Ovary (tissue), 7 donors: ENCODE measurements at regions not wholly inside any gene's neighbourhood (a gene's known extent, or its start where the extent isn't known, plus 50 kb on each side); places are given as distances from the start of the nearest gene placed in this dataset.

Source experiments
- DNase-seq, 5 donors: peaks; one replicate each; pipeline ENCODE4 v3.0.0-alpha.2; 2019 to 2020
- H3K27ac ChIP-seq, 2 donors: fragments of 200-600 bp; one replicate each; pipeline versions ENCODE4 v1.5.1 to v1.8.0; 2019 to 2022
- H3K27me3 ChIP-seq: fragments of 200-600 bp; one replicate; pipeline ENCODE4 v1.8.0; 2022
- H3K36me3 ChIP-seq: fragments of 200-600 bp; sonication (generic); one replicate; pipeline ENCODE4 v1.5.1; 2019
- H3K4me1 ChIP-seq: one replicate; pipeline ENCODE4 v1.8.1; 2013; ENCODE audit warnings: mild to moderate bottlenecking, moderate library complexity; ENCODE audit not compliant: insufficient read depth
- H3K4me3 ChIP-seq: fragments of 200-600 bp; sonication (generic); one replicate; pipeline ENCODE4 v1.5.1; 2017
- H3K9me3 ChIP-seq, 2 donors: fragments of 200-600 bp in 1 of 2; sonication (generic) in 1 of 2; one replicate each; pipeline versions ENCODE4 v1.5.1 to v1.8.1; 2013 to 2019; ENCODE audit warnings: mild to moderate bottlenecking in 1 of 2, moderate library complexity in 1 of 2
- EP300 ChIP-seq: sonication (generic); formaldehyde crosslinking; IDR thresholded peaks from one replicate; pipeline ENCODE4 v1.6.1; 2017; ENCODE audit warnings: antibody characterized with exemption
- POLR2A ChIP-seq: fragments of 450-650 bp; IDR thresholded peaks from one replicate; pipeline ENCODE4 v1.6.1; 2017; ENCODE audit warnings: antibody characterized with exemption, mild to moderate bottlenecking, moderate library complexity
- WGBS, 3 donors: extraction: QIAGEN DNeasy Blood & Tissue Kit in 1 of 3; methylation state at CpG; one replicate each; pipeline versions ENCODE4 v1.1.5 to v1.1.7; 2013 to 2017; 5-methylcytosine and 5-hydroxymethylcytosine counted together
- intact Hi-C, 4 donors: fragments of 100-400 bp; cut with DNase I; formaldehyde crosslinking; loops; one replicate each; pipeline versions ENCODE4 v1.11.0 to v1.15.1; 2022 to 2023
- TF ChIP-seq, protein P1 (sequence below), 3 donors: fragments of 450-650 bp in 2 of 3; fragments of 200-600 bp in 1 of 3; IDR thresholded peaks; one replicate each; pipeline versions ENCODE4 v1.5.1 to v1.8.0; 2016 to 2022; ENCODE audit warnings: antibody characterized with exemption in 3 of 3, mild to moderate bottlenecking in 1 of 3
- donor health status: DM: no; HTN: no; CAD: no; lungs with moderate emphysema.
- donor health status: DM: no; HTN: no; CAD: no.
- donor health status: Bipolar disorder and iron deficiency.
- donor health status: DM: no; HTN: no; CAD: no.
- donor health status: DM: yes; HTN: yes; CAD: no.

GRCh38 chr3:137163958-137164357, 206.2 kb downstream of the IL20RB start:
- TF ChIP-seq, protein P1, sequence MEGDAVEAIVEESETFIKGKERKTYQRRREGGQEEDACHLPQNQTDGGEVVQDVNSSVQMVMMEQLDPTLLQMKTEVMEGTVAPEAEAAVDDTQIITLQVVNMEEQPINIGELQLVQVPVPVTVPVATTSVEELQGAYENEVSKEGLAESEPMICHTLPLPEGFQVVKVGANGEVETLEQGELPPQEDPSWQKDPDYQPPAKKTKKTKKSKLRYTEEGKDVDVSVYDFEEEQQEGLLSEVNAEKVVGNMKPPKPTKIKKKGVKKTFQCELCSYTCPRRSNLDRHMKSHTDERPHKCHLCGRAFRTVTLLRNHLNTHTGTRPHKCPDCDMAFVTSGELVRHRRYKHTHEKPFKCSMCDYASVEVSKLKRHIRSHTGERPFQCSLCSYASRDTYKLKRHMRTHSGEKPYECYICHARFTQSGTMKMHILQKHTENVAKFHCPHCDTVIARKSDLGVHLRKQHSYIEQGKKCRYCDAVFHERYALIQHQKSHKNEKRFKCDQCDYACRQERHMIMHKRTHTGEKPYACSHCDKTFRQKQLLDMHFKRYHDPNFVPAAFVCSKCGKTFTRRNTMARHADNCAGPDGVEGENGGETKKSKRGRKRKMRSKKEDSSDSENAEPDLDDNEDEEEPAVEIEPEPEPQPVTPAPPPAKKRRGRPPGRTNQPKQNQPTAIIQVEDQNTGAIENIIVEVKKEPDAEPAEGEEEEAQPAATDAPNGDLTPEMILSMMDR (IDR thresholded peaks at IDR 0.05) = no peak
- TF ChIP-seq POLR2A = no peak
- TF ChIP-seq EP300 = no peak
- Histone ChIP-seq H3K27me3 (no peaks in the 10 kb centered on the region), H3K9me3 (no peaks in the 10 kb centered on the region), H3K4me1 (peaks cover 3% of the 10 kb centered on the region), H3K27ac (peak overlapping the region; percentile 42 to 79), H3K4me3 (no peak overlapping the region), H3K36me3 (no peaks in the 10 kb centered on the region)
- intact Hi-C loops = no loop called here
- no peak for DNase-seq

GRCh38 chr3:137165117-137165806, 207.5 kb downstream of the IL20RB start:
- DNase-seq = no peak
- intact Hi-C loops = no loop called here
- 76 to 85% (median 82%) methylated on average over 7 of the region's 7 CpGs for WGBS, 3 donors

GRCh38 chr3:137171834-137172603, 214.2 kb downstream of the IL20RB start:
- no peaks in the 10 kb centered on the region for H3K4me1 ChIP-seq
- WGBS, 3 donors = 75 to 83% (median 77%) methylated on average over 5 of the region's 5 CpGs
- H3K4me3 ChIP-seq = no peak overlapping the region
- no peak for DNase-seq
- no peaks in the 10 kb centered on the region for H3K27me3 ChIP-seq
- intact Hi-C loops = no loop called here
- H3K36me3 ChIP-seq = no peaks in the 10 kb centered on the region
- H3K9me3 ChIP-seq = no peaks in the 10 kb centered on the region
- H3K27ac ChIP-seq = no peak overlapping the region
- TF ChIP-seq, protein P1 (IDR thresholded peaks at IDR 0.05) = no peak
- TF ChIP-seq POLR2A (no peak), EP300 (no peak)

More at GRCh38 chr3:137165117-137165806, 207.5 kb downstream of the IL20RB start:
- H3K4me1 ChIP-seq = peaks cover 3% of the 10 kb centered on the region
- no peak for TF ChIP-seq POLR2A
- no peaks in the 10 kb centered on the region for H3K36me3 ChIP-seq
- no peak overlapping the region for H3K27ac ChIP-seq
- no peaks in the 10 kb centered on the region for H3K27me3 ChIP-seq
- no peaks in the 10 kb centered on the region for H3K9me3 ChIP-seq
- no peak overlapping the region for H3K4me3 ChIP-seq

GRCh38 chr3:137172728-137173127, 214.9 kb downstream of the IL20RB start:
- Histone ChIP-seq H3K27me3 (no peaks in the 10 kb centered on the region), H3K36me3 (no peaks in the 10 kb centered on the region), H3K4me1 (no peaks in the 10 kb centered on the region), H3K4me3 (no peak overlapping the region), H3K27ac (no peak overlapping the region), H3K9me3 (no peaks in the 10 kb centered on the region)
- TF ChIP-seq, protein P1 (IDR thresholded peaks at IDR 0.05) = no peak
- TF ChIP-seq EP300 (no peak), POLR2A (no peak)
- WGBS, 3 donors = 65 to 83% (median 81%) methylated on average over 1 of the region's 1 CpG
- intact Hi-C loops = no loop called here
- DNase-seq = no peak

DNA sequence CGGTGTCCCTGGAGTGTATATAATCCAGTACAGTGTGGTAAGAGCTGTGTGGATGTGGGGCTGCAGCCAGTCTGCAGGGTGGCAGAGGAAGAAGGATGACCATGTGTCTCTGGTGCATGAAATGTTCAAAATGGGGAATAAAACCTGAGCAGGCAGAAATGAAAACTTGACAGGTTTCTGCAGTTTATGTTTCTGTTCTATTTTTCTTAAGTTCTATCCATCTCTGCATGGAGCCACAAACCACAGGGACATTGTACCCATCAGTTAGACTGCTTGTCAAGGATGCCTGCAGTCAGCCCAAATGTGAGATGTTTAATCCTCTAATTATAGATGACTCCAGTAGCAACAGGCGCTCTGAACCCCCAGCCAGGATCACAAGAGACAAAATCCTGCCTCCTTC, 216.7 kb downstream of the IL20RB start:
- Histone ChIP-seq H3K4me3 (no peak overlapping the region), H3K4me1 (no peaks in the 10 kb centered on the region), H3K27me3 (no peaks in the 10 kb centered on the region), H3K36me3 (no peaks in the 10 kb centered on the region), H3K9me3 (no peaks in the 10 kb centered on the region), H3K27ac (no peak overlapping the region)
- intact Hi-C loops = no loop called here
- 39 to 77% (median 73%) methylated on average over 2 of the region's 2 CpGs for WGBS, 3 donors
- no peak for DNase-seq
- TF ChIP-seq POLR2A (no peak), EP300 (no peak)
- TF ChIP-seq, protein P1 (IDR thresholded peaks at IDR 0.05) = no peak
